ENCODE measurements at regions not wholly inside any gene's neighbourhood (a gene's known extent, or its start where the extent isn't known, plus 50 kb on each side); places are given as distances from the start of the nearest gene placed in this dataset.
"Not testable (repeated sequence)": the region's sequence is repeated elsewhere in the genome, so short reads cannot be mapped to it uniquely, and the experiment has no call there.

DNA sequence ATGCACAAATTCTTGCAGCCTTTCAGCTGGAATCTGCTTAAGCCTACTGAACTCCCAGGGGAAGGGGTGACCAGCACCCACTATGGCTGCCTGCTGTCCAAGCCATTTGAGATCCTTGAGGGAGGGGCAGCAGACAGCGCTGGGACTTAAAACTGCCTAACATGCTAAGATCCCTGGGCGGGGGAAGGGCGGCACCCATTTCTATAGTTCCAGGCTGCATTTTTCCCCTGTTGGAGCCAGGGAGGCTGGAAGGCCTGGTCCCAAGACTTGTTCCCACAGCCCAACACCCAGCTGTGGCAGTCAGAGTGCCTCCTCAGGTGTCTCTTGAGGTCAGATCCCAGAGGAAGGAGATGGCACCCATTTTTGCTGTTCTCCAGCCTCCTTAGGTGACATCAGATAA is 1061.3 kb upstream of the COX7C start:
- FAIRE-seq = no peak

DNA sequence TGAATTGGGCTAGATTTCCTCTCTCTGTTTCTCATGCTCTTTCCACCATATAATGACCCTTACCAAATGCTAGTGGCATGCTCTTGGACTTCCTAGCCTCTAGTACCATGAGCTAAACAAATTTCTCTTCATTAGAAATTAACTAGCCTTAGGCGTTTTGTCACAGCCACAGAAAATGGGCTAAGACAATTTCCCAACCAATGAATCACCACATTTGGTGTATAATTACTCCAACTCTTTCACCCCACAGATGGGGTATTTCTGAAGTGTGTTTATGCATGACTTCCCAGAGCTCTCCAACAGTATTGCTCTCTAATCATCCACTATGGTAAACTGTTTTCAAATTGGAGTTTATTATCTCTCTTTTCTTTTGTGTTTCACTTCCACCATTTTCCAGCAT is 1041.1 kb upstream of the COX7C start:
- FAIRE-seq = no peak

DNA sequence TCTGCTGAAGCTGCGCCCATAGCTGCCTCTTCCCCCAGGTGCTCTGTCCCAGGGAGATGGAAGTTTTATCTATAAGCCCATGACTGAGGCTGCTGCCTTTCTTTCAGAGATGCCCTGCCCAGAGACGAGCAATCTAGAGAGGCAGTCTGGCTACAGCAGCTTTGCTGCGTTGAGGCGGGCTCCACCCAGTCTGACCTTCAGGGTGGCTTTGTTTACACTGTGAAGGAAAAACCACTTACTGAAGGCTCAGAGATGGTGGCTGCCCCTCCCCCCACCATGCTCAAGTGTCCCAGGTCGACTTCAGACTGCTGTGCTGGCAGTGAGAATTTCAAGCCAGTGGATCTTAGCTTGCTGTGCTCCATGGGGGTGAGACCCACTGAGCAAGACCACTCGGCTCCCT is 1029.9 kb upstream of the COX7C start:
- not testable (repeated sequence) for FAIRE-seq

DNA sequence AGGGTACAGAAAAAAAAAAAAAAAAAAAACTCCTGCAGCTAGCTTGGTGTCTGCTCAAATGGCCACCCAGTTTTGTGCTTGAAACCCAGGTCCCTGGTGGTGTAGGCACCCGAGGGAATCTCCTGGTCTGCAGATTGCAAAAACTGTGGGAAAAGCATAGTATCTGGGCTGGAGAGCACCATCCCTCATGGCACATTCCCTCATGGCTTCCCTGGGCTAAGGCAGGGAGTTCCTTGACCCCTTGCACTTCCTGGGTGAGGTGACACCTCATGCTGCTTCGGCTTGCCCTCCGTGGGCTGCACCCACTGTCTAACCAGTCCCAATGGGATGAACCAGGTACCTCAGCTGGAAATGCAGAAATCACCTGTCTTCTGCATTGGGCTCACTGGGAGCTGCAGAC is 1029.5 kb upstream of the COX7C start:
- not testable (repeated sequence) for FAIRE-seq

DNA sequence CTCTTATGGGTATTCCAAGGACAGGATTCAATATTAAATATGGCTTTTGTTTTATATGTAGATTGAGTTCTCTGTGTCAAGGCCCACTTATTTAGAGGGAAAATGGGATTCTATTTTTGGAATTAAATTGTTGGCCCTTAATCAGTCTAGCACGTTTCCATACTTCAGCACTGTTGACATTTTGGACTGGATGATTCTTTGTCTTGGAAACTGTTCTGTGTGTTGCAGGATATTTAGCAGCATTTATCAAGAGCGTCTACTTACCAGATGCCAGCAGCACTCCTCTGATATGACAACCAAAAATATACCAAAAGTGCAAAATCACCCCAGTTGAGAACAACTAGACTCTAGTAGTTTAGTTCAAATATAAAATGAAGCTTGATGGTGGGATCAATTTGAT is 1027.0 kb upstream of the COX7C start:
- no peak for FAIRE-seq

DNA sequence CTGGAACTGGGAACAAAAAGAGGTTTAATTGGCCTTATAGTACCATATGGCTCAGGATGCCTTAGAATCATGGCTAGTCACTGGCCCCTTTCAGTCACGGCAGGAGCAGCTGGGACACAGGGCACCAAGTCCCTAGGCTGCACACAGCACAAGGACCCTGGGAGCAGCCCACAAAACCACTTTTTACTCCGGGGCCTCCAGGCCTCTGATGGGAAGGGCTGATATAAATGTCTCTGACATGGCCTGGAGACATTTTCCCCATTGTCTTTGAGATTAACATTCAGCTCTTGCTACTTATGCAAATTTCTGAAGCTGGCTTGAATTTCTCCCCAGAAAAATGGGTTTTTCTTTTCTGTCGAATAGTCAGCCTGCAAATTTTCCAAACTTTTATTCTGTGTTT is 1026.4 kb upstream of the COX7C start:
- no peak for FAIRE-seq

DNA sequence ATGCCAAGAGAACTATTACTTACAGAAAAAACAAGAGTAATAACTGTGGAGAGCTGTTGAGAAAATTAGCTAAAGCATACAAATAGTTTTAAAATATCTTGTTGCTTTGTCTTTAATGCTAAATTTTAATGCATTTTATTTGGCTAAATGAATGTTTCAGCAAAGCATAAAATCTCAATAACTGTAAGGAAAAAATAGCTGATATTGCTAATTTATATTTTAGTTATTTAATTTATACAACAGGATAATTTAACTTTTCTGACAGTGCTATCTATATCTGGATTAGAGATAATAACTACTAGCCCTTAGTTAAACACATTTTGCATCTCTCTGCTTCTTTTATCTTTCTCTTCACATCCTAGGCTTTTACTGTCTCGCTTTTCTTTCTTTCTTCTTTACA is 1014.9 kb upstream of the COX7C start:
- no peak for FAIRE-seq

DNA sequence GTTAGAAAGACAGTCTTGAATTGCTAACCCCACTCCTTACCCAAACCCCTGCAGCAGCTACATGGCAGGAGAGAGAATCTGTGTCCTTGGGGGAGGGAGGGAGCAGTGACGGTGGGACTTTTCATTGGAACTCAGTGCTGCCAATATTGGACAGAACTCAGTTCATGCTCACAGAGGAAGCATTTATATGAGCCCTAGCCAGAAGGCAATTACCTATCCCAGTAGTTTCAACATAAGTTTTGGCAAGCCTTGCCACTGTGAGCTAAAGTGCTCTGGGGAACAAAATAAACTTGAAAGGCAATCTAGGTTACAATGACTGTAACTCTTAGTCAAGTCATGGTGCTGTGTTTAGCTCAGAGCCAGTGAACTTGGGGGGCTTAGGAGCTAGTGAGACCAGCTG is 1013.4 kb upstream of the COX7C start:
- no peak for FAIRE-seq

DNA sequence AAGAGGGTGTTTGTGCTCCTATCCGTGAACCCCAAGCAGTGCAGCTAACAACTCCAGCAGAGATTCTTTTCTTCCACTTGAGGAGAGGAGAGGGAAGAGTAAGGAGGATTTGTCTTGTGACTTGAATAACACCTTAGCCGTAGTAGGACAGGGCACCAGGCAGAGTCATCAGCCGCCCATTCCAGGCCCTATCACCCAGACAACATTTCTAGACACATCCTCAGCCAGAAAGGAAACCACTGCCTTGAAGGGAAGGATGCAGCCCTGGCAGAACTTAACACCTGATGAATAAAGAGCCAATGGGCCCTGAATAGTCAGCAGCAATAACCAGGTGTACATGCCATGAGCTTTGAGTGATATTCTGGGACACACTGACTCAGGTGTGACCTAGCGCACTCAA is 1013.0 kb upstream of the COX7C start:
- FAIRE-seq = no peak

DNA sequence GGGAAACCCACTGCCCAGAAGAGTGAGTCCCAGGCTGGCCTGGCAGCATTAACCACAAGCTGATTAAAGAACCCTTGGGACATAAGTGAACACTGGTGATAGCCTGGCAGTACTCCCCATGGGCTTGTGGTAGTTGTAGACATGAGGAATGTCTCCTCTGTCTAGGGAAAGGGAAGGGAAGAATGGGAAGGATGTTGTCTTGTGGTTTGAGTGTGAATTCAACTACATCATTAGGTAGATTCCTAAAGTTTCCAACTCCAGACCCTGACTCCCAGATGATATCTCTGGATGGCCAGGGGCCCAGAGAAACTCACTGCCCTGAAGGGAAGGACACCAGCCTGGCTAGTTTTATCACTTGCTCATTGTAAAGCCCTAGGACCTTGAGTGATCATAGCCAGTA is 1012.4 kb upstream of the COX7C start:
- FAIRE-seq = no peak

DNA sequence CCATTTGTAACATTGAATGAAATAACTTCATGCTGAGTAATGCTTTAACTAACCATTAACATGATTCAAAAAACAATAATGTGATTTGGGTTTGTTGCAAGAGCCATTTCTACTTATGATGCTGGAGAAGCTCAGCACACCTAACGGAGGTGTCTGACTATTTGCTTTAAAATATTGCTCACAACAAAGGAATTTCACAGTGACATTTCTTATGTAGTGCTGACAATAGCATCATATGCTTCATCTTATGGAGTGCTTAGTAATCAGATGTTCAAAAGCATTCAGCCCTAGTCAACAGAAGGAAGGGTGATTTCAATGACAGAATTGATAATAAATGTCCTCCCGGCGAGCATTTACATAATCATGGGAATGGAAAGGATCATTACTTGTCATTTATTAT is 1003.3 kb upstream of the COX7C start:
- no peak for FAIRE-seq

DNA sequence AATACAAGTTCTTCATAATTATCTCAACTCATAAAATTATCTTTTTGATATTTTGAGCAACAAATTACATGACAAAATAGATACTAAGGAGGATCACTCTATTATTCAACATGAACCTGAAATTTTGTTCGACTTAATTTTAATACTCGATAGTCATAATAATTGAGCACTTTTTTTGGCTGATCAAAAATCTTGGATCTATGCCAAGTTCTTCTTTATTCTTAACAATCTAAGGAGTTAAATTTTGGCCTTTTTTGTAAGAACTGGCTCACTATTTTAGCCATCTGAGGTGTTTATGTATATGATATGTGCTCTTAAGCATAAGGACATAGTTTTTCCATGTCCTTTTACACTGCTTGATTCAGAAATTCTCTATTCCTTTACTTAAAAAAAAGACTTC is 996.1 kb upstream of the COX7C start:
- FAIRE-seq = no peak

DNA sequence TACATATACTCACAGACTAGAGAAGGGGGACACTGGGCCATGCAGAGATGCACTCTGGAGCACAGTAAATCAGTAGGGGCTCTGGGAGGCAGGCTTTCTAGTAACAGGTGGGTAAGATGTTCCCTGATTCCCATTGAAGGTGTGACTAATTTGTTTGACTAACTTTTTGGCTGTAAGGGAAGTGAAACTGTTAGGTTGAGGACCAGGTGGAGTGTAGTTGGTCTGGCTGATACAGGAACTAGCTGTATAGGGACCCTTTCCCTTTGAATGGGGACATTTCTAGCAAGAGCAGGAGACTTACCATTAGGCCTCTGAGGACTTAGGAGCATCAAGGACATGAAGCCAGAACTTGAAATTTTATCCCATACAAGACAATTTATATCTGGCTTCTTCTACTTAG is 989.6 kb upstream of the COX7C start:
- FAIRE-seq = no peak

DNA sequence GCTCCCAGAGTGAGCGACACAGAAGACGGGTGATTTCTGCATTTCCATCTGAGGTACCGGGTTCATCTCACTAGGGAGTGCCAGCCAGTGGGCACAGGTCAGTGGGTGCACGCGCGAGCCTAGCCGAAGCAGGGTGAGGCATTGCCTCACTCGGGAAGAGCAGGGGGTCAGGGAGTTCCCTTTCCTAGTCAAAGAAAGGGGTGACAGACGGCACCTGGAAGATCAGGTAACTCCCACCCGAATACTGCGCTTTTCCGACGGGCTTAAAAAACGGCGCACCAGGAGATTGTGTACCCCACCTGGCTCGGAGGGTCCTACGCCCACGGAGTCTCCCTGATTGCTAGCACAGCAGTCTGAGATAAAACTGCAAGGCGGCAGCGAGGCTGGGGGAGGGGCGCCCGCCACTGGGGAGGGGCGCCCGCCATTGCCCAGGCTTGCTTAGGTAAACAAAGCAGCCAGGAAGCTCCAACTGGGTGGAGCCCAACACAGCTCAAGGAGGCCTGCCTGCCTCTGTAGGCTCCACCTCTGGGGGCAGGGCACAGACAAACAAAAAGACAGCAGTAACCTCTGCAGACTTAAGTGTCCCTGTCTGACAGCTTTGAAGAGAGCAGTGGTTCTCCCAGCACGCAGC is 979.1 kb upstream of the COX7C start:
- not testable (repeated sequence) for FAIRE-seq

DNA sequence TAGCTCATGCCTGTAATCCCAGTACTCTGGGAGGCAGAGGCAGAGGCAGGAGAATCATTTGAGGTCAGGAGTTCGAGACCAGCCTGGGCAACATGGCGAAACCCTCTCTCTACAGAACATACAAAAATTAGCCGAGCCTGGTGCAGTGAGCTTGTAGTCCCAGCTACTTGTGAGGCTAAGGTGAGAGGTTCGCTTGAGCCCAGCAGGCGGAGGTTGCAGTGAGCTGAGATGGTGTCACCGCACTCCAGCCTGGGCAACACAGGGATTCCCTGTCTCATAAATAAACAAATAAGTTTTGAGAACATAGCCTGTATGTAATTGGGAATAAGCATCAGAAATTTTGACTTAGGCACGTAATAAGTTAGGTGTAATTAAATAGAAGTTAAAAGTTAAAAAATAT is 971.7 kb upstream of the COX7C start:
- FAIRE-seq = no peak

DNA sequence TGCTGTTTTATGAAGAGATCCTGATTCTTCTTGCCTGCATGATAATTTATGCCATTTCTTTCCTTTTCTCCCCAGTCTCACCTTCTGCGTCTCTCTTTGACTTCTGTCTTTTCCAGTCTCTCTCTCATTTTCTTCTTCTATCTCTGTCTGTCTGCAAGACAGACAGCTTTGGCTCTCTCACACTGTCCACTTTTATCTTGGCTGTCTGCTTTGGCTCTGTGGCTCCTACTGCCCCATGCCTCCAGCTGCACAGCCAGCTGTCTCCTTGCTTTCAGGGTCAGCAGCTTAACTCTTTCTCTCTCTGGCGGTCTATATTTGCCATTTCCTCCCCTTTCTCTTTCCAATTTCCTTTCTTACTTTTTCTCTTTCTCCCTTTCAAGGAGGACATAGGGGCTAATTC is 971.1 kb upstream of the COX7C start:
- no peak for FAIRE-seq

DNA sequence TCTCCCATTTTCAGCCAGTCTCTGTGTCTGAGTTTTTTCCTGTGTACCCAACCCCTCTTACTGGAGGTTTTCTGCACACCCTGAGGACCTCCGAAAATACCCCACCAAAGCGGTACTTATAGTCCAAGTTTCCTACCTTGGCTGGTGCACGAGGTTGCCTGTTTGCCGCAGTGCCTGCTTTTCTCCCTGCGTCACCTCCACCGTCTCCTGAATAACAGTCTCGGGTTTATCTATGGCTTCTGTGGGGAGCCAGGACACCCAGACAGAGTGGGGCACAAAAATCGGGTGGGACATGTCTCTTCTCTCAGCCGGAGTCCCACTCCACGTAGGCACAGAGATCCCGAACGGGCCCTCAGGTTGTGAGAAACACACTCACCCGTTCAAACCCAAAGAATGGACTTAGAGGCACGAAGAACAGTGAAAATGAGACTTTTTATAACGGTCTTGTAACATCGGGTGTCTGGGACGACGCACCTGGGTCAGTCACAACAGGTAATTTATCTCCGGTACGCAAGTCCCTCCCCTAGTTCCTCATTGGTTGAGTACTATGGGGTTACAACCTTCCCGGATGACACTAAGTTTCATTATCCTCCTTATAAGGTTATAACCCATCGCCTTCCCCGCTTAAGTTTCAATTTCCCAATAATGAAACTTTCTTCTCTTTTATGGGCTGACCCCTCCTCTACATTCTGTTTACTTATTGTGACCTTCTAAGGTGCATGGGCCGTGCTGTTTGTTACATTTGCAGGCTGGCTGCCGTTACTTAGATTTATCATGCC is 970.2 kb upstream of the COX7C start:
- FAIRE-seq = no peak

DNA sequence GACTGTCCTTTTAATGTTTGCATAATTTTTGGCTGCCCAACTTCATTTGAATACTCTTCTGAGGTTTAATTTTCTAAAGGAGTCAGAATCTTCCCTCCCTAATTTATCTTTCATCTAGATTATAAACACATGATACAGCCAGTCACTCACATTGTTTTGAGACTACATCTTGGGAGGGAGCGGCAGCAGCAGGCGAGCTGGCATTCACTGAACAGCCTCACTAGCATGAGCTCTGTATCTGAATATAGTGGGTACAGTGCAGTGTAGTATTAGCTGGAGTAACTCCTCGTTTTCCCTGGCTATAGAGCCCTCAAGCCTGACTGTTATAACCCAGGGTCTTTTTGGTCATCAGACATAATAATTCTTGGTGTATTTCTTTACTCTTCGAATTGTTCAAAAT is 969.2 kb upstream of the COX7C start:
- FAIRE-seq = no peak

DNA sequence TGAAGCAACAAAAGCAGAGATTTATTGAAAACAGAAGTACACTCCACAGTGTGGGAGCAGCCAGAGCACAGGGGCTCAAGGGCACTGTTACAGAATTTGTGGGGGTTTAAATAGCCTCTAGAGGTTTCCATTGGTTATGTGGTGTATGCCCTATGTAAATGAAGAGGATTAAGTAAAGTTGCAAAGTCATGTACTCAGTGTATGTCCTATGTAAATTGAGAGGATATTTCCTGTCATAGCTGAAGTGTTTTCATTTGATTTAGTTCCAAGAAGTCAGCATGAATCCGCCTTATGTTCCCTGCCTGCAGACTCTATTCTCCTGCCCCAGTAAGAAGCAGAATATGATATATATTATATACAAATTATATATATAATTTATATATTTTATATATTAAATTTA is 966.0 kb upstream of the COX7C start:
- FAIRE-seq = no peak

DNA sequence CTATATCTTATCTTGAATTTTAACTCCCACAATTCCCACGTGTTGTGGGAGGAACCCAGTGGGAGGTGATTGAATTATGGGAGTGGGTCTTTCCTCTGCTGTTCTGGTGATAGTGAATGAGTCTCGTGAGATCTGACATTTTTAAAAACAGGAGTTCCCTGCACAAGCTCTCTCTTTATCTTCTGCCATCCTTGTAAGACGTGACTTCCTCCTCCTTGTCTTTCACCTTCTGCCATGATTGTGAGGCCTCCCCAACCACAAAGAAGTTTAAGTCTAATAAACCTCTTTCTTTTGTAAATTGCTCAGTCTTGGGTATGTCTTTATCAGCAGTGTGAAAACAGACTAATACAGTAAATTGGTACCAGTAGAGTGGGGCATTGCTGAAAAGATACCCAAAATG is 963.6 kb upstream of the COX7C start:
- not testable (repeated sequence) for FAIRE-seq

DNA sequence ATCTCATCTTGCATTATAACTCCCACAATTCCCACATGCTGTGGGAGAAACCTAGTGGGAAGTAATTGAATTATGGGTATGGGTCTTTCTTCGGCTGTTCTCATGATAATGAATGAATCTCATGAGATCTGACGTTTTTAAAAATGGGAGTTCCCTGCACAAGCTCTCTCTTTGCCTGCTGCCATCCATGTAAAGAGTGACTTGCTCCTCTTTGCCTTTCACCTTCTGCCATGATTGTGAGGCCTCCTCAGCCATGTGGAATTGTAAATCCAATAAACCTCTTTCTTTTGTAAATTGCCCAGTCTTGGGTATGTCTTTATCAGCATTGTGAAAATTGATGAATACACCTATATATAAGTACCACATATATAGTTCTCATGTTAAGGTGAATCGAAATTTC is 961.7 kb upstream of the COX7C start:
- FAIRE-seq = no peak

DNA sequence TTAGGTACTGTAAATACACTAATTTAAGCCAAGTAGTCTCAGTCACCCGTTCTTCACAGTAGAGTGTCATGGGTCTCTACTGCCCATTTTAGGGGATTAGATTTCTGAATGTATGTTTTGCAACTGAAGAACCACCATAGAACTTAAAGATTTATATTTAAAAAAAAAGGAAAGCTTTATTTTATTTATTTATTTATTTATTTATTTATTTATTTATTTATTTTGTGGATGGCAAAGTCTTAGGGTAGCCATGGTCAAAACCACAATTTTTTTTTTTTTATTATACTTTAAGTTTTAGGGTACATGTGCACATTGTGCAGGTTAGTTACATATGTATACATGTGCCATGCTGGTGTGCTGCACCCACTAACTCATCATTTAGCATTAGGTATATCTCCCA is 960.4 kb upstream of the COX7C start:
- not testable (repeated sequence) for FAIRE-seq

DNA sequence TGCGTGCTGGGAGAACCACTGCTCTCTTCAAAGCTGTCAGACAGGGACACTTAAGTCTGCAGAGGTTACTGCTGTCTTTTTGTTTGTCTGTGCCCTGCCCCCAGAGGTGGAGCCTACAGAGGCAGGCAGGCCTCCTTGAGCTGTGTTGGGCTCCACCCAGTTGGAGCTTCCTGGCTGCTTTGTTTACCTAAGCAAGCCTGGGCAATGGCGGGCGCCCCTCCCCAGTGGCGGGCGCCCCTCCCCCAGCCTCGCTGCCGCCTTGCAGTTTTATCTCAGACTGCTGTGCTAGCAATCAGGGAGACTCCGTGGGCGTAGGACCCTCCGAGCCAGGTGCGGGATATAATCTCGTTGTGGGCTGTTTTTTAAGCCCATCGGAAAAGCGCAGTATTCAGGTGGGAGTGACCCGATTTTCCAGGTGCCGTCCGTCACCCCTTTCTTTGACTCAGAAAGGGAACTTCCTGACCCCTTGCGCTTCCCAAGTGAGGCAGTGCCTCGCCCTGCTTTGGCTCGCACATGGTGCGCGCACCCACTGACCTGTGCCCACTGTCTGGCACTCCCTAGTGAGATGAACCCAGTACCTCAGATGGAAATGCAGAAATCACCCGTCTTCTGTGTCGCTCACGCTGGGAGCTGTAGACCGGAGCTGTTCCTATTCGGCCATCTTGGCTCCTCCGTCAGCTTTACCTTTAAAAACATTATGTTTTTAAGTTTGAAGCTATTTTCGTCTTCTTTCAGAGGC is 954.6 kb upstream of the COX7C start:
- not testable (repeated sequence) for FAIRE-seq

DNA sequence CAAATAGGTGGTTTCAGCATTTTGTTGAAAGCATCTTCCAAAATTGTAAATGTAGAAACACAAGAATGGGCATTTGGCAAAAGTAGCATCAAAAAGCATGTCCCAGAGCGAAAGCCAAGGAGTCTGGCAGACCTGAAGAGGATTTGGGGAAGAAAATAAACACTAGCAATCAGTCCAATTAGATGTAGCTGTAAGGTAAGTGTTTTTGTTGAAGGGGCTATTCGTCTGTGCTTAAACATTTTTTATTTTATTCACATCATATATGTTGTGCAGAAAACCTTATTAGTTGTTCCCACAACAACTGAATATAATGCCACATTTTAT is 954.1 kb upstream of the COX7C start:
- FAIRE-seq = no peak

Measured in islet of Langerhans (tissue), 1 donor.